ENCODE measurements at regions not wholly inside any gene's neighbourhood (a gene's known extent, or its start where the extent isn't known, plus 50 kb on each side); places are given as distances from the start of the nearest gene placed in this dataset.

DNA sequence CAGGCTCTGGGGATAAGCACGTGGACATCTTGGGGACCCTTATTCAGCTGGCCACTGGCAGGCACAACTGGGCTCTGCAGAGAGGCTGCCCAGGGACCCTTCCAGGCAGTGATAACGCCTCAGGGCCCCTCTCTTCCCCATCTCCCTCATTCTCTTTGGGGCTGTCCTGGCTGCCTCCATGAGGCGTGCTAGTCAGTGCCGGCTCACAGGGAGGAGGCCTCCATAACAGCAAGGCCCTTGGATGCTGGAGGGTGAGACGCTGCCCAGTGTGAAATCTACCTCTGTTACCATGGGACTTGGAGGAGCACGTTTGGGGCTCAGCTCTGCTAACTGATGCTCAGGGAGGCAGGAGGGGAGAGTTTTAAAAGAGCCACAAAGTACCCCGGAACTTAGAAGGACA, 221.3 kb downstream of the CTTN start:
- no peak for DNase-seq (ENCODE audit: low read depth in 2 of 2)
- TF ChIP-seq, protein P1, sequence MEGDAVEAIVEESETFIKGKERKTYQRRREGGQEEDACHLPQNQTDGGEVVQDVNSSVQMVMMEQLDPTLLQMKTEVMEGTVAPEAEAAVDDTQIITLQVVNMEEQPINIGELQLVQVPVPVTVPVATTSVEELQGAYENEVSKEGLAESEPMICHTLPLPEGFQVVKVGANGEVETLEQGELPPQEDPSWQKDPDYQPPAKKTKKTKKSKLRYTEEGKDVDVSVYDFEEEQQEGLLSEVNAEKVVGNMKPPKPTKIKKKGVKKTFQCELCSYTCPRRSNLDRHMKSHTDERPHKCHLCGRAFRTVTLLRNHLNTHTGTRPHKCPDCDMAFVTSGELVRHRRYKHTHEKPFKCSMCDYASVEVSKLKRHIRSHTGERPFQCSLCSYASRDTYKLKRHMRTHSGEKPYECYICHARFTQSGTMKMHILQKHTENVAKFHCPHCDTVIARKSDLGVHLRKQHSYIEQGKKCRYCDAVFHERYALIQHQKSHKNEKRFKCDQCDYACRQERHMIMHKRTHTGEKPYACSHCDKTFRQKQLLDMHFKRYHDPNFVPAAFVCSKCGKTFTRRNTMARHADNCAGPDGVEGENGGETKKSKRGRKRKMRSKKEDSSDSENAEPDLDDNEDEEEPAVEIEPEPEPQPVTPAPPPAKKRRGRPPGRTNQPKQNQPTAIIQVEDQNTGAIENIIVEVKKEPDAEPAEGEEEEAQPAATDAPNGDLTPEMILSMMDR (IDR thresholded peaks at IDR 0.05; ENCODE audit: low read depth, low read length), result no peak
- no peak overlapping the region for H3K4me3 ChIP-seq (replicated peaks in 1 of 2; ENCODE audit: low read depth in 2 of 2, low read length in 2 of 2)

DNA sequence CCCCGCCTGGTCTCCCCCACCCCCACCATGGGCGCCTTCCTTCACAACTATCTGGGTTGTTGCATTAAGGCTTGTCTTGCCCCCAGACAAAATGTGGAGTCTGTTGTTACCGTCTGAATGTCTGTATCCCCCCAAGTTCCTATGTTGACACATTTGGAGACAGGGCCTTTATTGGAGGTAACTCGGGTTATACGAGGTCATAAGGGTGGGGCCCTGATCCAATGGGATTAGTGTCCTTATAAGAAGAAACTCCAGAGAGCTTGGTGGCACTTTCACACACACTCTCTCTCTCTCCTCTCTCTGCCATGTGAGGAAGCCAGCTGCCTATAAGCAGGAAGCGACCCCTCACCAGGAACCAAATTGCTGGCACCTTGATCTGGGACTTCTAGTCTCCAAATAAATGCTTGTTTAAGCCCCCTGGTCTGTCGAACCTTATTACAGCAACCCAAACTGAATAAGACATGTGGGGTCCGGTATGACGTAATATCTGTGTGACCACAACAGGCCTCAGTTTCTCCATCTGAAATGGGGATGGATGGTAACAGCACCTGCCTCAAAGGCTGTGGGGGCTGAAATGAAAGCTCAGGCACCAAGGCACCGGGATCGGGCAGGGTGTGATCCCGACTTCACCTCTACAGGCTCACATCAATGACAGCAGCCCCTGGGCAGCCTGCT, 222.3 kb downstream of the CTTN start:
- no peak for DNase-seq (ENCODE audit: low read depth in 2 of 2)
- H3K4me3 ChIP-seq (replicated peaks in 1 of 2; ENCODE audit: low read depth in 2 of 2, low read length in 2 of 2), result no peak overlapping the region
- TF ChIP-seq, protein P1 (IDR thresholded peaks at IDR 0.05; ENCODE audit: low read depth, low read length), result no peak

DNA sequence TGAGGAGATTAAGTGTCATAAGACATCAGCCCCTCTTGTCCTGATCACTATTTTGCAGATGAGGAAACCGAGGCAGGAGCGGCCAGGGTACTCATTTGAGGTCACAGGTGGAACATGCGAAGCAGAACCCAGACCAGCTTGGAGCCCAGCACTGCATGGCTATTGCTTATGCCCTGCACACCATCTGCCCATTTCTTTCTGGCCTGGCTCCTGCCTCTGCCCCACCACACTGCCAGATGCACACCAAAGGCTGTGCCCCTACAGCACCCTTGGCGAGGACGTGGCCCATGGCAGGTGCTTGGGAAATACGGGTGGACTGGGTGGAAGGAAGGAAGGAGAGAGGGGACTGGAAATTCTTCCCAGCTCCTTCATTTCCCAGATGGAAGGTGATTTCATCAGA, 222.9 kb downstream of the CTTN start:
- no peak overlapping the region for H3K4me3 ChIP-seq (replicated peaks in 1 of 2; ENCODE audit: low read depth in 2 of 2, low read length in 2 of 2)
- no peak for DNase-seq (ENCODE audit: low read depth in 2 of 2)
- TF ChIP-seq, protein P1 (IDR thresholded peaks at IDR 0.05; ENCODE audit: low read depth, low read length), result no peak

DNA sequence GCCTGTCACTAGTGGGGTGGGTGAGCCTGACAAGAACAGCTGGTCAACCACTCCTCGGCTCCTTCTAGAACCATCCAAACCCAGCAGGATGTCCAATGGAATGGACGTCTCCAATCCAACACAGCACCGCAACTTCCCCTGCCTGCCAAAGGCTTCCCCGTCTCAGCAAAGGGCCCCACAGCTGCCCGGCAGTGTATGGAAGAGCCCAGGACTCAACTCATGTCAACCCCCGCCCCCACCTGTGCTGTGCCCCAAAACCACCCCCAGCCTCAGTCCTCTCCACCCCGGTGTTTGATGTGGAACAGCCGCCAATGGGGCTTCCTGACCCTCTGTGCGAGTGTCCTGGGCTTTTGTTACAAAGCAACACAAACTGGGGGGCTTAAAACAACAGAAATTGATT, 223.8 kb downstream of the CTTN start:
- TF ChIP-seq, protein P1 (IDR thresholded peaks at IDR 0.05; ENCODE audit: low read depth, low read length), result no peak
- DNase-seq (ENCODE audit: low read depth in 2 of 2), result no peak
- H3K4me3 ChIP-seq (replicated peaks in 1 of 2; ENCODE audit: low read depth in 2 of 2, low read length in 2 of 2), result no peak overlapping the region

DNA sequence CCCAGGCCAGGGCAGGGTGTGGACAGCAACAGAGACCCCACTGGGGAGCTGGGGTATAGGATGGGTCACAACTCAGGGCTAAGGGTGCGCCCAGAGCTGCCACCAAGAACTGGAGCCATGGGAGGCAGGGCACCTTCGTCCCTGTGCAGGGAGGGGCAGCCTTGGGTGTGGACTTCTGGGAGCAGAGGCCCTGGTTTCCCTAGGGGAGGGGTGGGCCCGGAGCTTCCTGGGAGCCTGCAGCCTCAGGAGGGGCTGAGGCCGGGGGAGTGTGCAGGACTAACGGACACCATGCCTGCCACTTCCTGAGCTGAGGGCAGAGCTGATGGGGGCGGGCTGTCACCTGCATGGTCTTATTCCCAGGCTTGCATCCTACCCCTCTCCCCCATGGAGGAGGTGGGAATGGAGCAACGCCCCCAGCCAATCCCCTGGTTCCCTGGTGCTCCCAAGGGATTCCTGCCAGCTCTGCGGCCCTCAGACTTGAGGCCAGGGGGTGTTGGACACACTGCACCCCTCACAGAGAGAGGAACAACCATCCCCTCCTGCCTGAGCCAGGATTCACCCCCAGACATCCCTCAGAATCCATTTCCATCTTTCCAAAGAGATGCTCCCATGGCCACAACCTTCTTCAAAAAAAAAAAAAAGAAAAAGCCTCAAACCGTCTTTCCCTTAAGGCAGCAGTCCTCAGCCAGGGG, 225.7 kb downstream of the CTTN start:
- DNase-seq (ENCODE audit: low read depth in 2 of 2), result no peak
- TF ChIP-seq, protein P1 (IDR thresholded peaks at IDR 0.05; ENCODE audit: low read depth, low read length), result no peak
- no peak overlapping the region for H3K4me3 ChIP-seq (replicated peaks in 1 of 2; ENCODE audit: low read depth in 2 of 2, low read length in 2 of 2)

DNA sequence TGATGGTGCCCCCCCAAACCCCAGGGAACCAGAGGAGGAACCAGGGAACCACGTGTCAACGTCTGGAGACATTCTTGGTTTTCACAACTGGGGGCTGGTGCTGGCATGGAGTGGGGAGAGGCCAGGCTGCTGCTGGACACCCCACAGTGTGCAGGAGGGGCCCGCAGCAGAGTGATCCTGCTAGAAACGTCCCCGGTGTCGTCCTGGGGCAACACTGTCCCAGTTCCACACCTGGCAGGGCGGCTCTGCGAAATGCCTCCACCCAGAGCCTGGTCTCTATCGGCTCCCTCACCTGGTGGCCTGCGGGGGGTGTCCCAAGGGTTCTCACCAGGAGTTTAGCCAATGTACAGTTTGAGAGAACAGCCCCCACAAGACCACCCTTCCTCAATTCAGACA, 226.3 kb downstream of the CTTN start:
- TF ChIP-seq, protein P1 (IDR thresholded peaks at IDR 0.05; ENCODE audit: low read depth, low read length), result no peak
- H3K4me3 ChIP-seq (replicated peaks in 1 of 2; ENCODE audit: low read depth in 2 of 2, low read length in 2 of 2), result no peak overlapping the region
- DNase-seq (ENCODE audit: low read depth in 2 of 2), result no peak

Measured in cardiac fibroblast (primary cell).